AG09309 (cell line): ENCODE measurements at regions not wholly inside any gene's neighbourhood (a gene's known extent, or its start where the extent isn't known, plus 50 kb on each side); places are given as distances from the start of the nearest gene placed in this dataset.
"Not testable (repeated sequence)": the region's sequence is repeated elsewhere in the genome, so short reads cannot be mapped to it uniquely, and the experiment has no call there.

Experiments
- DNase-seq: peaks from one replicate; pipeline ENCODE4 v3.0.0-alpha.2; 2010; ENCODE audit warnings: low read depth
- H3K4me3 ChIP-seq: 2 replicates; pipeline ENCODE4 v1.5.1; 2011; ENCODE audit warnings: mild to moderate bottlenecking, low read depth, low read length, moderate library complexity; ENCODE audit not compliant: control insufficient read depth
- CTCF ChIP-seq: IDR thresholded peaks from 2 replicates; pipeline ENCODE4 v1.5.1; 2011; ENCODE audit warnings: mild to moderate bottlenecking, low read depth, low read length, inconsistent platforms; ENCODE audit not compliant: insufficient read depth, control insufficient read depth; ENCODE audit errors: missing control alignments

- no peak for DNase-seq
- H3K4me3 ChIP-seq, result no peak overlapping the region
- TF ChIP-seq CTCF, result no peak
Measured at GRCh38 chr17:51474764-51475163, 214.4 kb downstream of the UTP18 start.

- no peak overlapping the region for H3K4me3 ChIP-seq
- no peak for DNase-seq
- TF ChIP-seq CTCF, result no peak
Measured at GRCh38 chr17:51475730-51476129, 215.4 kb downstream of the UTP18 start.

GRCh38 chr17:51479303-51479702, 219.0 kb downstream of the UTP18 start:
- TF ChIP-seq CTCF, result no peak
- H3K4me3 ChIP-seq, result no peak overlapping the region
- DNase-seq, result no peak

- no peak overlapping the region for H3K4me3 ChIP-seq
- no peak for TF ChIP-seq CTCF
- no peak for DNase-seq
Measured at GRCh38 chr17:51481370-51481769, 221.0 kb downstream of the UTP18 start.

- not testable (repeated sequence) for H3K4me3 ChIP-seq, DNase-seq
Measured at GRCh38 chr17:51482248-51482647, 221.9 kb downstream of the UTP18 start.

GRCh38 chr17:51486091-51486490, 225.7 kb downstream of the UTP18 start:
- DNase-seq, result no peak
- TF ChIP-seq CTCF, result no peak
- H3K4me3 ChIP-seq, result no peak overlapping the region

- H3K4me3 ChIP-seq, result no peak overlapping the region
- TF ChIP-seq CTCF, result no peak
- DNase-seq, result no peak
Measured at GRCh38 chr17:51486885-51487520, 226.7 kb downstream of the UTP18 start.
